ENCODE measurements at regions not wholly inside any gene's neighbourhood (a gene's known extent, or its start where the extent isn't known, plus 50 kb on each side); places are given as distances from the start of the nearest gene placed in this dataset.

GRCh38 chr15:66617137-66618090 lies 51.6 kb upstream of the LCTL start:
- Histone ChIP-seq H3K9me3 (no peaks in the 10 kb centered on the region), H3K9me2 (no peaks in the 10 kb centered on the region), H3K4me2 (peak overlapping the region; percentile 6; the same call in 1 of the 2 replicates), H3K27ac (ENCODE audit: low read depth in 2 of 2, low read length in 1 of 2) (peak overlapping the region in 1 of 2 experiments; percentile 69; a peak in 2 of 4 replicates), H3K4me3 (ENCODE audit: low read depth in 2 of 2, low read length in 1 of 2) (no peak overlapping the region), H2AFZ (ENCODE audit: low read depth) (peak overlapping the region; percentile 74; the same call in 1 of the 2 replicates), H3K27me3 (ENCODE audit: insufficient read depth) (no peaks in the 10 kb centered on the region), H3F3A (replicated peaks; ENCODE audit: insufficient read depth) (peaks cover 7% of the 10 kb centered on the region), H3K9ac (peak overlapping the region; percentile 53; the same call in 1 of the 2 replicates), H3K79me2 (ENCODE audit: insufficient read depth) (no peaks in the 10 kb centered on the region), H3K4me1 (ENCODE audit: control insufficient read depth in 1 of 2, insufficient read depth in 2 of 2, low read depth in 1 of 2, low read length in 1 of 2) (peaks cover 7 to 8% of the 10 kb centered on the region in 2 experiments; a peak in 2 of 4 replicates), H4K20me1 (ENCODE audit: insufficient read depth) (no peaks in the 10 kb centered on the region), H3K36me3 (replicated peaks in 1 of 2; ENCODE audit: control insufficient read depth in 1 of 2, insufficient read depth in 2 of 2, low read length in 1 of 2) (no peaks in the 10 kb centered on the region)
- CTCF ChIA-PET, result interaction anchor here (1.1 to 12.4 kb wide), 7 partner anchors 11 to 234 kb away, joined by 3 to 172 read pairs (median 9); partner anchors contain the start of gene SMAD6
- DNase-seq, result no peak
- TF ChIP-seq GATA2 (CRISPR knock-in tag; IDR thresholded peaks at IDR 0.05) (no peak), USF2 (IDR thresholded peaks at IDR 0.05; ENCODE audit: borderline replicate concordance, low read depth, low read length) (no peak), EZH2phosphoT487 (IDR thresholded peaks at IDR 0.05; ENCODE audit: borderline replicate concordance, low read depth) (no peak), NRF1 (IDR thresholded peaks at IDR 0.05; ENCODE audit: low read depth, low read length) (no peak), FOSL2 (IDR thresholded peaks at IDR 0.05; ENCODE audit: borderline replicate concordance, low read depth) (no peak; the same call in 1 of the 2 replicates), ELF1 (IDR thresholded peaks at IDR 0.05) (no peak), MAX (IDR thresholded peaks at IDR 0.05; ENCODE audit: low read depth) (no peak), NFIC (IDR thresholded peaks at IDR 0.05; ENCODE audit: borderline replicate concordance) (no peak), RFX5 (IDR thresholded peaks at IDR 0.05; ENCODE audit: low read length) (no peak), TCF12 (IDR thresholded peaks at IDR 0.05) (no peak), MEF2A (IDR thresholded peaks at IDR 0.05; ENCODE audit: borderline replicate concordance, low read depth) (no peak), POLR2AphosphoS5 (IDR thresholded peaks at IDR 0.05; ENCODE audit: low read depth, low read length) (no peak), JUND (IDR thresholded peaks at IDR 0.05) (no peak), YY1 (IDR thresholded peaks at IDR 0.05; ENCODE audit: low read depth) (no peak), EP300 (IDR thresholded peaks at IDR 0.05; ENCODE audit: borderline replicate concordance in 1 of 2, low read depth in 1 of 2, low read length in 1 of 2) (no peak)
- 63% methylated on average over 9 of the region's 15 CpGs for WGBS (ENCODE audit: low lambda C conversion rate)
- POLR2A ChIA-PET, result no interaction called here

Measured in SK-N-SH (cell line).